RPMI8226 (cell line): ENCODE measurements at regions not wholly inside any gene's neighbourhood (a gene's known extent, or its start where the extent isn't known, plus 50 kb on each side); places are given as distances from the start of the nearest gene placed in this dataset.
"Not testable (repeated sequence)": the region's sequence is repeated elsewhere in the genome, so short reads cannot be mapped to it uniquely, and the experiment has no call there.

Source experiments
- DNase-seq: peaks from one replicate; pipeline ENCODE4 v3.0.0-alpha.2; 2015

DNA sequence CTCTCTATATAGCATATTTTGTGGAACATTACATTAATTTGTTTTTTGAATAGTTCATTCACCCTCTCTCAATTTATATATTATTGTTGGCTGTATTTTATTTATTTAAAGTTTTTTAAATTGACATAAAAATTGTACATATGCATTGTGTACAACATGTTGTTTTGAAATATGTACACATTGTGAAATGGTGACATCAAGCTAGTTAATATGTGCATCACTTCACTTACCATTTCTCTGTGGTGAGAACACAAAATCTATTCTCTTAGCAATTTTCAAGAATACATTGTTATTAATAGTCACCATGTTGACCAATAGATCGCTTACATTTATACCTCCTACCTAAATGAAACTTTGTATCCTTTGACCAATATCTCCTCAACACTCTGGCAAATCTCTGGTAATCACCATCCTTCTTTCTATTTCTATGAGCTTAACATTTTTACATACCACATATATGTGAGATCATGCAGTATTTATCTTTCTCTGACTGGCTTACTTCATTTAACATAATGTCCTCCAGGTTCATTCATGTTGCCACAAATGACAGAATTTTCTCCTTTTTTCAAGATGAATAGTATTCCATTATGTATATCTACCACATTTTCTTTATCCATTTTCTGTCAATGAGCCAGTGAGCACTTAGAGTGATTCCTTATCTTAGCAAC is 180.9 kb upstream of the DEPDC1 start:
- DNase-seq = no peak

DNA sequence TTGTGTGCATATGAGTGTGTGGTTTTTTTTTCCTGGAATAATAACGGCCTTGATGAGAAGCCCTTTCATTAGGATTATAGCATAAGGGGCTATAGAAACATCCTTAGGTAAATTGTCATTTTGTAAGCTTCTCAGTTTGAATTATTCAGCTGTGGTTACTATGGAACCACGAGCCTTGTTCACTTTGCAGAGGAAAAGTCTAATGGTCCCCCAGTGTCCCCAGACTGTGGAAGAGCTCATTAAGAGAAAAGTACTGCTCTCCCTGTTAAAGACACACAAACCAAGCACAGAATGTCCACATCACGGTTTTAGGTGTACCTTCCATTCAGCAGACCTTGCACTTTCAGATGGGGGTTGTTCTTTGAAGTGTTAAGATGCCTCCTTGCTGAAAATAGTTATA is 199.3 kb upstream of the DEPDC1 start:
- DNase-seq = no peak

DNA sequence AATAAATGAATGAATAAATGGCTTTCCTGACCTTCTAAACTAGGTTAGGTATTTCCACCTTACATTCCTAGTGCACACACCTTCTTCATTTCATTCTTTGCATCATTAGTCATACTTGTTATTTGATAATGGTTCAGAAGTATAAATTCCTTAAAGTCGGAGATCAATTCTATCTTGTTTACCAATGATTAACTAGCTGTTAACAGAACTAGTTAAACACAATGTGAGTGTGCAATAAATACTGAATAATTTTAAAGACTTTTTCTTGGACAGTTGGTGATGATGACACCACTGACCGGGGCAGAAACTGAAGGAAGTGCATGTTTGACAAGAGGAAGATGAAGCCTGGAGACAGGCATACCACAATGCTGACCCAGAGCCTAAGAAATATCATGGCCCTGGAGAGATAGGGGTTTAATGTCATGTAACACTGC is 207.1 kb upstream of the DEPDC1 start:
- DNase-seq = no peak

DNA sequence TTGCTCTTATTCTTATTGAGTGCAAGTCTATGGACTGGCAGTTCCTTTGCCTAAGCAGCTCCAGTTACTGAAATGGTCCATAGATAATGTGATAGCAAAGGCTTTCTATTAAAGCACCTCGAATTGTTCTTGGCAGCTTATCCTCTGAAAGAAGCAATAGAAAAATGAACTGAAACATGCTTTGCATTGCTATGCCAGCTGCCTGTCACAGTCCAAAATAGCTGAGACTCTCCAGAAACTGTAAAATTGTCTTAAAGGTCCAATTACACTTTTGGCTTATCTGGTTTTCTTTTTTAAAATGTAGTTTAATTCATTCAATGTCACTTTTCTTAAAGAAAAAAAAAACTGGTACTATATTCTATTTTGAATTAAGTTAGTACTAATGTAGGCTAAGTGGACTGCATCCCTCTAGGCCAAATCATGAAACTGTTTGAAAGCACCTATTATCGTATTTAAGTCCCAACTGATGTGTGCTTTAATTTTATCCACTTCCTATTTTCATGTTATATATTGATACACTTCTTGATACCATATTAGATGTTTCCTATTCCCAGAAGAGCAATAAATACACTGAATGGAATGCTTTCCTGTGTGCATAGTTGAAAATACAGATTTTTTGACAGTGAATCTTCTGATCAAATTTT is 208.0 kb upstream of the DEPDC1 start:
- no peak for DNase-seq

DNA sequence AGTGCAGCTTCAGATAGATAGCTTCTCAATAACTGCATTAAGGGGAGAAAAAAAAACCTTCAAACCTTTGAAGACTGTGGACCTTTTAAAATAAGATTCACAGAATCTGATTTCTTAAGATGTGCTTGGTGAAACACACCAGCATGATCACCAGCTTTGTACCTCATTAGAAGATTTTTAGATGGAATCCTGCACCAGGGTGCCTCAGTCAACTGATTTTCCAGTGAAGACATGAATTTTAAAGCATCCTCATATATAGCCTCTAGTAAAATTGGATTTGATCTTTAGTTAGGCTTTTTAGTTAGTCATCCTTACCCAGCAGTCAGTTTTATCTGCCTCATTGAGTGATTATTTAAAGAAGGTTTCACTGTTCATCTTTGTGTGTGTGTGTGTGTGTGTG is 208.6 kb upstream of the DEPDC1 start:
- no peak for DNase-seq

DNA sequence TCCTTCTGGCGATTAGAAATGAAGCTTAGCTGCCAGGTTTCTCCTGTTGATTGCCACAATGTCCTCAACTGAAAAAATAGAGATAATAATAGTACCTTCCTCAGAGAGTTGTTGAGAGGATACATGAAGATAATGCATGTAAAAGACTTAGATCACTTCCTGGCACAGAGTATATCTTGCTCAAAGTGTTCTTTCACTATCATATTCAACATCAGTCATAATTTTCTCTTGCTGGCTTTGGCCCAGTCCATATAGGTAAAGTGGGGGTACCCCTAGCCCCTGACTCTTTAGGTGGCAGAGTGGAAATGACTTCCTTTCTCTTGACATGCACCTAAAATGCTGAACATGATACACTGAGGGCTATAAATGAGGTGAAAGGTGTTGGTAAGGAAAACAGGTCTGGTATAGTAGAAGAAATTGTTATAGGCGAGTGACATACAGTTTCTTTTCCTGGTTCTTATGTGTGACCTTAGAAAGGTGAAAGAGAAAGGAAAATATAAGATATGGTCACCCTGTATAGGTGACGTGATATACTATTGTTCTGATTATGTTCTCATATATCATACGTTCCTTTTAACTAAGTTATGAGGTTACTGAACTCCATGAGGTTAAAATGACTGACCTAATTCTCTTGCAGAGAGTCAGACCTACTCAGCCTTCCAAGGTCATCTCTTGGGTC is 209.9 kb upstream of the DEPDC1 start:
- no peak for DNase-seq

DNA sequence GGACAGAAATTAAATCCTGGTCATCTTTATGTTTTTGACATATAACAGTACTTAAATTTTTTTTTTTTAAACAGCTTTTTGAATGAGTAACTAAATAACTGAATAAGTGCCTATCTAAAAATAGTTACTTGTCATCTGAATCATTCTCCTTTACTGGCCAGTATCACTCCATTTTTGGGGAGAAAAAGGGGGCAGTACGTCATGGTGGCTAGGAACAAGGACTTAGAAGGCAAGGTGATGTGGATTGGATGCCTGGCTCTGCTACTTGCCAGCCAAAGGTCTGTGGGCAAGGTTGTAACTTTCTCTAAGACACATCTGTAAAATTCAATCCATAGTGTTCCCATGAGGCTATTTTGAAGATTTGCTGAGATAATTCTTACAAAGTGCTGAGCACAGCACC is 220.4 kb upstream of the DEPDC1 start:
- DNase-seq = no peak

DNA sequence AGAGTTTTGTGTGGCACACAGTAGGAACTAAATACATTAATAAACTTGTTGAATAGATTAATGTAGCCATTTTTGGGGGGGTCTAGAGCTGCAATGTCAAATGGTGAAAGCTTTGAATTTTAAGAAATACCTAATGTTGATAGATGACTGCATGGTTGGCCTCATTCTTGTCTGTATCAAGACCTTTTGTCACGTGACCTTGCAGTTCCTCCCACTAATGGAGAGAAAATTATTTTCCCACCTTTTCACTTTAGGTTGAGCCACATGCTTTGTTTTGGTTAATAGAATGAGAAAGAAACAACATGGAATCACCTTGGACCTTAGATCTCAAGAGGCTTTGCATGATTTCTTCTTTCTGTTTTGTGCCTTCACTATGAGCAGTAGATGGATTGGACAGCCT is 223.6 kb upstream of the DEPDC1 start:
- no peak for DNase-seq

DNA sequence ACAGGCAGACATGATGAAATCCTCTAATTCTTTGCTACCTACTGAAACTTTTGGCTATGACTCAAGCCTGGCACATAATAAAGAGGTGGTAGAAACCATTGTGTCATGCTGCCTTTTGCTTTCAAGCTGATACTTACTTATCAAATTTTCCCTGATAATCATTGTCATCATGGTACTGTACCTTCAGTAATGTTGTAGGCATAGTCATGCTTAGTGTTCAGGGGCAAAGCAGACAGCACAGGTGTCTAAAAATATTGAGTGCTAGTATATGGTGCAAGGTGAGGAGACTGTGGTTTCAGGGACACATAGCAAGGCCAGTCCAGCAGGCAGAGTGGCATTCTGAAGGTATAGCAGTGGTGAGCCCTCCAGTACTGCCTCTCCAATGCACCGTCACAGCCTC is 226.9 kb upstream of the DEPDC1 start:
- DNase-seq = no peak

DNA sequence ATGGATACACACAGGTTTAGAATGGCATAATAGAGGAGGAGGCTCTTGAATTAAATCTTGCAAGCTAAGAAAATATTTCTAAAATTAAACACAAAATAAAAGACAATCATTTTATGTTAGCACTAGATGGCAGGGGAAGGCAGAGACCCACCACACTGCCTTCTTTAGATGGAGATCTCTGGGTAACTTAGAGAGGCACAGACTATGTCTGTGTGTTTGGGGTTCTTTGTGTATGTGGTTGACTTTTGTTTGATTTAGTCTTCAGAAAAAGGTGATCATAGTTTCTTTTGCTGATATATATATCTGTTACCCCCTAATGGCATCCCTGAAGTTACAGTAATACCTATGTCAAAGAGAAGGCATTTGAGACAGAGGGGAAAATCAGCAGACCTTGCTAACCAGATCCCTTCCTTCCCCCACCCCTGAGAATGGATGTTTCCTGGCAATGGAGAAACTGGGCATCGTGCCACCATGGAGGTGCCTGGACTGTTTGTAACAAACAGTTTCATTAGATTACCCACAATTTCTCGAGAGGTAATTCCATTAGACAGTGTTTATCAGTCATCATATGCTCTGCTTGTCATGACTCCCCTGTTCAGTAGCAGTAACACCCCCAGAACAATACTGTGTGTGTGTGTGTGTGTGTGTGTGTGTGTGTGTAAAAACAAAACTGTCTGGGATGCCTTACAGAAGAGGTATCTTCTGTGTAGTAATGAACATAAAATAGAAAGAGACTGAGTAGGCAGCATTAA is 228.3 kb upstream of the DEPDC1 start:
- DNase-seq = no peak

DNA sequence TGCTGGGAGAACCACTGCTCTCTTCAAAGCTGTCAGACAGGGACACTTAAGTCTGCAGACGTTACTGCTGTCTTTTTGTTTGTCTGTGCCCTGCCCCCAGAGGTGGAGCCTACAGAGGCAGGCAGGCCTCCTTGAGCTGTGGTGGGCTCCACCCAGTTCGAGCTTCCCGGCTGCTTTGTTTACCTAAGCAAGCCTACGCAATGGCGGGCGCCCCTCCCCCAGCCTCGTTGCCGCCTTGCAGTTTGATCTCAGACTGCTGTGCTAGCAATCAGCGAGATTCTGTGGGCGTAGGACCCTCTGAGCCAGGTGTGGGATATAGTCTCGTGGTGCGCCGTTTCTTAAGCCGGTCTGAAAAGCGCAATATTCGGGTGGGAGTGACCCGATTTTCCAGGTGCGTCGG is 242.6 kb upstream of the DEPDC1 start:
- not testable (repeated sequence) for DNase-seq

DNA sequence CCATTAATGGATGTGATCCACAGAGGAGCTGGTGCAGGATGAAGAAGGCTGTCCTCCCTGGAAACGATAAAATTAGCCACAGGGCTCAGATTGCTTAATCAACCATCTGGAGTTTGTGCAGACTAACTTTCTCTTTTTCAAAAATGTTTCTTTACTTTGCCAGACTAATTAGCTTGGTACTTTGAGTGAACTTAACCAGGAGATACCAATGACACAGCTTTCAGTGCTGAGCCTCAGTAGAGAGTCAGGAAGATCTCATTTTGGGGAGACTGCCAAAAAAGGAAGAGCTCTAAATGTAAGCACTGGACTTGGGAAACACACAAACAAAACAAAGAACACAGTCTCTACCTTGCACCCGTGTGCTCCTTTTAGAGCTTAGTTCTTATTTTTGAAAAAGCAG is 248.1 kb upstream of the DEPDC1 start:
- no peak for DNase-seq

DNA sequence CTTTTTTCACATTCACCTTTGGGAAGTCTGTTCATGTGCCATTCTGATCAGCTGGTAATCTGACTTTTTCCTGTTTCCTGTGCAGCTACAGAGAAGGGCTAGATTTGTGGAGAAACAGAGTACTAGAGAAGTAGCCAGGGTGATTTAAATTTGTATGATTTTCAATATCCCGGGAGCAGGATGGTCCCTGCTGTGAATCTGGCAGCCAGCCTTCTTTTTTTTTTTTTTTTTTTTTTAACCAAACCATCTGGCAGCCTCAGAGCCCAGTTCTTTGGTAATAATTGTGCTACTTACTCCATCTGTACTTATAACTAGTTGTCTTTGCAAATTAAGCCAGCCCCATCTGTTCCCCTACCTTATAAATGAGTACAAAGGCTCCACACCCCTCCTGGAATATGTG is 248.6 kb upstream of the DEPDC1 start:
- no peak for DNase-seq

DNA sequence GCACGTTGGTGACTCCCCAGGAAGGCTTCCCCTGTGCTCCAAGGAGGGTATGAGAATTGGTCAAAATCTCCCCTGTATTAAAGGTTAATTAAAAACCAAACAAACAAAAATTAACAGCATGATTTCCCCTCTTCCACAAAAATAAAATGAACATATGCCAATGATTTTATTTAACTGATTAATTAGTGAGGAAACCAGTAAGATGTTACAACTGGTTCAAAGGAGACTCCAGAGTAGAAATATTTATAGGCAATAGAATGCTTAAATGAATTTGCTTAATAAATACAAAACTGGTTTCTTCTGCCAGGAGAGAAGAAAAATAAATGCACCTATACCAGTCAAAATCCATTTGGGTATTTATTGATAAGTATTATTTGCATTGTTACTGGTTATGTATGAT is 249.5 kb upstream of the DEPDC1 start:
- no peak for DNase-seq

DNA sequence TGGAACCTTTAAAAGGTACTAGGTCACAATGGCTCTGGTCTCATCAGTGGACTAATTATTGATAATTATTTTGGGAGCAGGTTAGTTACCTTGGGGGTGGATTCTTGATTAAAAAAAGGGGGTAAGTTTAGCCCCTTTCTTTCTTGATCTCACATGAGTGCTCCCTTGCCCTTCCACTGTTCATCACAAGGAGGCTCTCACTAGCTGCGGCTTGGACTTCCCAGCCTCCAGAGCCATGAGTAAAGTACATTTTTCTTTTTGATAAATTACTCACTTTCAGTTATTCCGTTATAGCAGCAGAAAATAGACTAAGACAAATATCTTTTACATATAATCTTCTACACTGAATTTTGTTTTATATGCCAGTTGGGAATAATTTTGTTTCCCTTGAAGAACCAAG is 254.8 kb upstream of the DEPDC1 start:
- DNase-seq = no peak

DNA sequence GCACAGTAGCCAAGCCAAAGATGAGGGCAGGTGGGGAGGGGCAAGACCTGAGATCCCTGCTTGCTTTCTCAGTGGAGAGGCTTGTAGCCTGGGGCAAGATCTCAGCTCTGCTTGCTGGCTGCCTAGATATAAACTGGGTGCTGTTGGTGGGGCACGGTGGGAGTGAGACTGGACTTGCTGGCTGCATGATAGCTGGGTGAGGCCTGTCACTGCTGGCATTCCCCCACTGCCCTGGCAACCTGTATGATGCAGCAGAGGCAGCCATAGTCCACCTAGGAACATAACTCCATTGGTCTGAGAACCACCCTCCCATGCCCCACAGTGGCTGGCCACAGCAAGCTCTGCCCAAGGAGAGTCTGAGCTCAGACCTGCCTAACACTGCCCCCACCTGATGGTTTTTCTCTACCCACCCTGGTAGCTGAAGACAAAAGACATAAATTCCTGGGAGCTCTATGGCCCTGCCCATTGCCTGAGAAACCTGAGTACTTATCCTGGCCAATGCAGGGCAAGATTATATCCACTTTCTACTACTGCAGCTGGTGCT is 261.9 kb upstream of the DEPDC1 start:
- no peak for DNase-seq

DNA sequence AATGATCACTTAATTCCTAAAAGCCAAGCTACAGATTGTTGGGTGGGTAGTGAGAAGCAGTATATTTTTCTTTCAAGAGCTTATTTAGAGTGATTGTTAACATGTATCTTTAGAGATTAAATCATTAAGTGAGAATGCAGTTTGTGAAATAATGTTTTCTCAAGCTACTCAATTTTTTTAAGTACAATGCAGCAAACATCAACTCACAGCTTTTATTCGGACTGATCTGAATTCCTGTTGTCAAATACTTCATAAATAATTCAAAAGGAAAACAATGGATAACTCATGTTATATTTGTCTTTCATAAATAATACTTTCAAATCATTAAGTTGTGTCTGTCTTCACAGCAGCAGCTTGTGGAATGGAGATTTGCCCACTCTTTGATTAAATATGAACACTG is 271.1 kb upstream of the DEPDC1 start:
- no peak for DNase-seq

DNA sequence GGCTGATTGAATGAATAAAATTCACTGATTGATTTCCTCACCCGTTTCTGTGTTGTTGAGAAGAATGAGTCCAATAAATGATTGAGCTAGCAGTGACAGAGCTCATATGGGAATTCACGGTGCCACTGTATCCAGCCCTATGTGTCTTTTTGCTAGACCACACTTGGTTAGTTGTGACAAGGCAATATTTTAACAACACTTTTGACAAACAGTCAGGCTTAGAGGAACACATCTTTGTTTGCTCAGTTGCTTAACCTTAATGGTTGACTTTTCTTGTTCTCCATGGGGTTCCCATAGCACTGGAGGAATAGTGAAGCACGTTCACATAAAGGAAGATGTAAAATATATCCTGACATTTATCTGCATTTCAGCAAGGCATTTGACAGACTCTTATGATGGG is 273.9 kb upstream of the DEPDC1 start:
- no peak for DNase-seq

DNA sequence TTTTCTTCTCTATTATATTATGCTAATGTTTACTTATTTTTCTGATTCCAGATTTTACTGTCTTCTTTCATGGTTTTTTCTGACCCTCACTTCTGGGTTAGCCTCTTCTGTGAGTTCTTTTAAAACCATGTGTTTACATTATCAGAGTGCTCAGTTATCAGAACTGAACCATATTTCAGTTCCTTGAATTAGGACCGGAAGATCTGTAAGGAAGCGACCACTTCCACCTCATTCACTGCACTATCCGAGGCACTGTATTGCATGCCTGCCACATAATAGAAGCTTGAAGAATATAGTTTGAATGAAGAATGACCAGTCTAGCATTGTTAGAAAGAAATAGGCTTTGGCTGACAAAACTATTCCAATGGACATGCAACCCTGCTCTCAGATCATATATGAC is 281.0 kb upstream of the DEPDC1 start:
- no peak for DNase-seq

DNA sequence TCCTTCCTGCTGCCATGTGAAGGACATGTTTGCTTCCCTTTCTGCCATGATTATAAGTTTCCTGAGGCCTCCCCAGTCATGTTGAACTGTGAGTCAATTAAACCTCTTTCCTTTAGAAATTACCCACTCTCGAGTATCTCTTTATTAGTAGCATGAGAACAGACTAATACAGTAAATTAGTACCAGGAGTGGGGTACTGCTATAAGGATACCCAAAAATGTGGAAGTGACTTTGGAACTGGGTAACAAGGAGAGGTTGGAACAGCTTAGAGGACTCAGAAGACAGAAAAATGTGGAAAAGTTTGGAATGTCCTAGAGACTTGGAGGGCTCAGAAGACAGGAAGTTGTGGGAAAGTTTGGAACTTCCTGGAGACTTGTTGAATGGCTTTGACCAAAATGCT is 283.0 kb upstream of the DEPDC1 start:
- not testable (repeated sequence) for DNase-seq

DNA sequence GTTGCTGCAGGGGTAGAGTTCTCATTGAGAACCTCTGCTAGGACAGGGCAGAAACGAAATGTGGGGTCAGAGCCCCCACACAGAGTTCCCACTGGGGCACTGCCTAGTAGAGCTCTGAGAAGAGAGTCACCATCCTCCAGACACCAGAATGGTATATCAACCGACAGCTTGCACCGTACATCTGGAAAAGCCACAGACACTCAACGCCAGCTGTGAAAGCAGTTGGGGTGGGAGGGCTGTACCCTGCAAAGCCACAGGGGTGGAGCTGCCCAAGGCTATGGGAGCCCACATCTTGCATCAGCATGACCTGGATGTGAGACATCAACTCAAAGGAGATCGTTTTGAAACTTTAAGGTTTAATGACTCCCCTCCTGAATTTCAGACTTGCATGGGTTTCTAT is 284.0 kb upstream of the DEPDC1 start:
- no peak for DNase-seq

DNA sequence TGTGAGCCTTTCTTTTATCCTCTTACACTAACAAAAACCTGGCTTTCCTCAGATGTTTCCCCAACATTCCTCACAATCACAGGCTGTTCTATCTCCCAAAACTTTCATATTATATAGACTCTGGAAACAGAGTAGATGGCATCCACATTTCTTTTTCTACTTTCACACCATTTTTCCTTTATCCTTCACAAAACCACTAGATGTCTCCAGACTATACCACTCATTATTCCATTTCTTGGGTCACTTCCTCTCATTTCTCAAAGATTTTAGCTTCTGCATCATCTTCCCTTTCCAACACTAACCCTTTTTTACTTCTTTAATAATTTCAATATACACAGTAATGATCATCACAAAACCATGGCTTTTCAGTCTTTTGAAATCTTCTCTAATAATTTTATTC is 286.0 kb upstream of the DEPDC1 start:
- DNase-seq = no peak

DNA sequence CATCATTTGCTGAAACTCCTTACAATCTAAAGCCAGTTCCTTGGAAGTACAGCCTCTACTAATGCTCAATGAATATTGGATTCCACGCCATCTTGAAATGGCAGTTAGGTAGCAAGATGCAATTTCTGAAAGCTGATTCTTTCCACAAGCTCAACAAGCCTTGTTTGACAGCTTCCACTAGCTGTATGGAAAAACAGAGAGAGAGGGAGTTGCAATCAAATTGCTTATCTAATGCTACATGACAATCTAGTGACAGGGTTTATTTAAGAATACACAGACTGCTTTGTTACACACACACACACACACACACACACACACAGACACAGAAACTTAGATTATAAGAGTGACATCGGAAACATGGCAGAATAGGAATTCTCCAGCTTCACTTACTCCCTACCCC is 288.4 kb upstream of the DEPDC1 start:
- no peak for DNase-seq

DNA sequence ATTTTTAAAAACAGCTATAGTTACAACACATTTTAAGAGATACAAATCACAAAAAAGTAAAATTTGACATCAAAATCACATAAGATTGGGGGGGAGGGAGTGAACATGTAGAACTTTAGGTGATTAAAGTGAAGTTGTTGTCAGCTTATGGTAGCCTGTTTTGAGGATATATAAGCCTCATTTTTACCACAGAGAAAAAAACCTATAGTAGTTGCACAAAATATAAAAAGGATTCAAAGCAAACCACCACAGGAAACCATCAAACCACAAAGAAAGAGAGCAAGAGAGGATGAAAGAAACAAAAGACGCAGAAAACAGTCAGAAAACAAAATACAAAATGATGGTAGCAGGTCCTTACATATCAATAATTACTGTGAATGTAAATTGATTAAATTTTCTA is 291.9 kb upstream of the DEPDC1 start:
- DNase-seq = no peak
